ENCODE measurements at regions not wholly inside any gene's neighbourhood (a gene's known extent, or its start where the extent isn't known, plus 50 kb on each side); places are given as distances from the start of the nearest gene placed in this dataset.

- TF ChIP-seq, protein P1, sequence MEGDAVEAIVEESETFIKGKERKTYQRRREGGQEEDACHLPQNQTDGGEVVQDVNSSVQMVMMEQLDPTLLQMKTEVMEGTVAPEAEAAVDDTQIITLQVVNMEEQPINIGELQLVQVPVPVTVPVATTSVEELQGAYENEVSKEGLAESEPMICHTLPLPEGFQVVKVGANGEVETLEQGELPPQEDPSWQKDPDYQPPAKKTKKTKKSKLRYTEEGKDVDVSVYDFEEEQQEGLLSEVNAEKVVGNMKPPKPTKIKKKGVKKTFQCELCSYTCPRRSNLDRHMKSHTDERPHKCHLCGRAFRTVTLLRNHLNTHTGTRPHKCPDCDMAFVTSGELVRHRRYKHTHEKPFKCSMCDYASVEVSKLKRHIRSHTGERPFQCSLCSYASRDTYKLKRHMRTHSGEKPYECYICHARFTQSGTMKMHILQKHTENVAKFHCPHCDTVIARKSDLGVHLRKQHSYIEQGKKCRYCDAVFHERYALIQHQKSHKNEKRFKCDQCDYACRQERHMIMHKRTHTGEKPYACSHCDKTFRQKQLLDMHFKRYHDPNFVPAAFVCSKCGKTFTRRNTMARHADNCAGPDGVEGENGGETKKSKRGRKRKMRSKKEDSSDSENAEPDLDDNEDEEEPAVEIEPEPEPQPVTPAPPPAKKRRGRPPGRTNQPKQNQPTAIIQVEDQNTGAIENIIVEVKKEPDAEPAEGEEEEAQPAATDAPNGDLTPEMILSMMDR (IDR thresholded peaks at IDR 0.05; ENCODE audit: low read depth, low read length): no peak
- no peak for DNase-seq (ENCODE audit: extremely low read depth, low read depth)
These were observed 291.1 kb downstream of the LMO7 start for GRCh38 chr13:75927183-75927669.

DNA sequence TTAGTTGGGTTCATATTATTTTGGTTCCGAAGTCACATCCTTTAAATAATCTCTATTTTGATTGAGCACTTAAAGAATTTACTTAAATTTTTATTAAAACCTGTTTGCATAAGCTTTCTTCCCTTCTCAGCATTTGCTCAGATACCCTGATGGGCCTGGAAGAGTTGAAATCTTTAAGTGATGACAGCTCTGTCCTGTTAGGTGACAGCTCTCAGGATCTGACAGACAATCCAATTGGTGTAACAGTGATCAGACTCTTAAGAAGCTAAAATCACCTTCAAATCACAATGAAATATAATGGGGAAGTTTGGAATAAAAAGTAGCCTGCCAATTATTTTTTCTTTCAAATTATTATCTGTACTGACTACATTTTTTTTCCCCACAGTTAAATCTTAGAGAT lies 284.4 kb downstream of the LMO7 start:
- TF ChIP-seq, protein P1 (IDR thresholded peaks at IDR 0.05; ENCODE audit: low read depth, low read length): no peak
- no peak for DNase-seq (ENCODE audit: extremely low read depth, low read depth)

DNA sequence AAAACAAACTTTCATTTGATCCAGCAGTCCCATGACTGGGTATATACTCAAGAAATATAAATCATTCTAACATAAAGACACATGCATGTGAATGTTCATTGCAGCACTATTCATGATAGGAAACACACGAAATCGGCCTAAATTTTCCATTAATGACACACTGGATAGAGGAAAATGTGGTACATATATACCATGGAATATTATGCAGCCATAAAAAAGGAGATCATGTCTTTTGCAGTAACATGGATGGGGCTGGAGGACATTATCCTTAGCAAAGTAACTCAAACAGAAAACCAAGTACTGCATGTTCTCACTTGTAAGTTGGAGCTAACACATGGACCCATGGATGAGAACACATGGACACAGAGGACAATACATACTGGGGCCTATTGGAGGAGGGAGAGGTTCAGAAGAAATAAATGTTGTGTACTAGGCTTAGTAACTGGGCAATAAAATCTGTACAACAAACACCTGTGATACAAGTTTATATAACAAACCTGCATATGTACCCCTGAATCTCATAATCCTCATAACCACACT lies 283.6 kb downstream of the LMO7 start:
- no peak for DNase-seq (ENCODE audit: extremely low read depth, low read depth)
- TF ChIP-seq, protein P1 (IDR thresholded peaks at IDR 0.05; ENCODE audit: low read depth, low read length): no peak

GRCh38 chr13:75915066-75915465 lies 278.9 kb downstream of the LMO7 start:
- no peak for DNase-seq (ENCODE audit: extremely low read depth, low read depth)
- TF ChIP-seq, protein P1 (IDR thresholded peaks at IDR 0.05; ENCODE audit: low read depth, low read length): no peak

DNA sequence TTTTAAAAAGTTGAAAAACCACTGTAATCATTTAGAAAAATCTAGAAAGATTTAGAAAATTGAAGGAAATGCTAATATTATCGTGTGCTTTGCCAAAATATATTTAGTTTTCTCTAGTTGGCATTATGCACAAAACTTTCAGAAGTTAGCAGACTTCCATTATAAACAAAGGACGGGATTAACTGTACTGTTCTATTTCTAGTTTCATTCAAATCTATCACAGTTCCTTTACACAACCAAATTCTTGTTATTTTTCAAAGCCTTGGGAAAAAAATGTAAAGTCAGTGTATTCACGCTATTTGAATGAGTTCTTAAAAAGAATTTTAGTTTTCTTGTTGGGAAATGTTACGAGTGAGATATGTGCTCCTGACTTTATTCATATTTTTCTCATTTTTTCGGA lies 277.8 kb downstream of the LMO7 start:
- DNase-seq (ENCODE audit: extremely low read depth, low read depth): no peak
- TF ChIP-seq, protein P1 (IDR thresholded peaks at IDR 0.05; ENCODE audit: low read depth, low read length): no peak

DNA sequence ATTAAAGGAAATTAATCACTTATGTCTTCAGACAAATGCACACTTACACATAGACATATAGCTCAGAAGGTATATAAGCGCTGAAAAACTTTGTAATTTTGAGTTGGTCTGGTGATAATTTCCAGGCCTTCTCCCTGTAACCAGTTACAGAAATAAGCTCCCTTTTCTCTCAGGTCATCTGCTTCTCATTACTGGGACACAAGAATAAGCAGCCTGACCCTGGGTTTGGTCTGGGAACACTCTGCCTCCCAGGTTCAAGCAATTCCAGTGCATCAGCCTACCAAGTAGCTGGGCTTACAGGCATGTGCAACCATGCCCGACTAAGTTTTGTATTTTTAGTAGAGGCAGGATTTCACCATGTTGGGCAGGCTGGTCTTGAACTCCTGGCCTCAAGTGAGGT lies 274.5 kb downstream of the LMO7 start:
- DNase-seq (ENCODE audit: extremely low read depth, low read depth): peak; percentile 4
- TF ChIP-seq, protein P1 (IDR thresholded peaks at IDR 0.05; ENCODE audit: low read depth, low read length): no peak
